ENCODE measurements at regions not wholly inside any gene's neighbourhood (a gene's known extent, or its start where the extent isn't known, plus 50 kb on each side); places are given as distances from the start of the nearest gene placed in this dataset.

- TF ChIP-seq EZH2 (IDR thresholded peaks at IDR 0.05; ENCODE audit: low read depth, low read length, severe bottlenecking) (no peak), SP1 (IDR thresholded peaks at IDR 0.05; ENCODE audit: low read depth, low read length) (no peak), MAX (IDR thresholded peaks at IDR 0.05) (no peak), POU5F1 (IDR thresholded peaks at IDR 0.05; ENCODE audit: low read depth, low read length) (no peak), NRF1 (IDR thresholded peaks at IDR 0.05; ENCODE audit: low read depth, low read length) (no peak), CBX5 (IDR thresholded peaks at IDR 0.05; ENCODE audit: low read depth, low read length) (no peak), RAD21 (IDR thresholded peaks at IDR 0.05 in 1 of 2, conservative IDR thresholded peaks at IDR 0.05 in 1 of 2; ENCODE audit: low read depth in 2 of 2, low read length in 2 of 2) (no peak), RFX5 (IDR thresholded peaks at IDR 0.05; ENCODE audit: borderline replicate concordance, low read depth, low read length) (no peak), RNF2 (IDR thresholded peaks at IDR 0.05; ENCODE audit: borderline replicate concordance, low read depth, low read length, missing control alignments, poor library complexity, severe bottlenecking) (no peak), POLR2A (IDR thresholded peaks at IDR 0.05; ENCODE audit: control extremely low read depth in 1 of 2, low read depth in 2 of 2, low read length in 2 of 2) (no peak)
- TF ChIP-seq, protein P1, sequence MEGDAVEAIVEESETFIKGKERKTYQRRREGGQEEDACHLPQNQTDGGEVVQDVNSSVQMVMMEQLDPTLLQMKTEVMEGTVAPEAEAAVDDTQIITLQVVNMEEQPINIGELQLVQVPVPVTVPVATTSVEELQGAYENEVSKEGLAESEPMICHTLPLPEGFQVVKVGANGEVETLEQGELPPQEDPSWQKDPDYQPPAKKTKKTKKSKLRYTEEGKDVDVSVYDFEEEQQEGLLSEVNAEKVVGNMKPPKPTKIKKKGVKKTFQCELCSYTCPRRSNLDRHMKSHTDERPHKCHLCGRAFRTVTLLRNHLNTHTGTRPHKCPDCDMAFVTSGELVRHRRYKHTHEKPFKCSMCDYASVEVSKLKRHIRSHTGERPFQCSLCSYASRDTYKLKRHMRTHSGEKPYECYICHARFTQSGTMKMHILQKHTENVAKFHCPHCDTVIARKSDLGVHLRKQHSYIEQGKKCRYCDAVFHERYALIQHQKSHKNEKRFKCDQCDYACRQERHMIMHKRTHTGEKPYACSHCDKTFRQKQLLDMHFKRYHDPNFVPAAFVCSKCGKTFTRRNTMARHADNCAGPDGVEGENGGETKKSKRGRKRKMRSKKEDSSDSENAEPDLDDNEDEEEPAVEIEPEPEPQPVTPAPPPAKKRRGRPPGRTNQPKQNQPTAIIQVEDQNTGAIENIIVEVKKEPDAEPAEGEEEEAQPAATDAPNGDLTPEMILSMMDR (IDR thresholded peaks at IDR 0.05; ENCODE audit: control extremely low read depth in 1 of 3, insufficient read depth in 1 of 3, low read depth in 1 of 3, low read length in 3 of 3) = no peak
These were observed 349.9 kb upstream of the TGFBR2 start for GRCh38 chr3:30256474-30256873.
